K562 (cell line): ENCODE measurements at regions not wholly inside any gene's neighbourhood (a gene's known extent, or its start where the extent isn't known, plus 50 kb on each side); places are given as distances from the start of the nearest gene placed in this dataset.

Source experiments
- ATAC-seq: fragments of 200-7000 bp; cut with Tn5 transposase; 3 replicates; pipeline ENCODE4 v1.9.1; 2020; ENCODE audit warnings: moderate library complexity
- BruUV-seq: library from RNA; stranded (reverse); fragments of 400-500 nt; replicated peaks from 2 replicates; lab custom pipeline; 2021; lab: Mats Ljungman, UMichigan
- CTCF ChIA-PET: fragments of 300-600 bp; formaldehyde crosslinking; extraction: SDS; loops from one replicate; lab custom pipeline; 2021; ENCODE audit warnings: low intra/inter-chr PET ratio; lab: Yijun Ruan, JAX
- POLR2A ChIA-PET: fragments of 300-600, 350-650 bp; sonication (Branson Sonifier 250); formaldehyde crosslinking; extraction: SDS; loops from one replicate; lab custom pipeline; 2021; ENCODE audit warnings: antibody characterized with exemption, inconsistent platforms; lab: Yijun Ruan, JAX
- DNase-seq, 4 experiments: peaks; one replicate each; pipeline versions ENCODE4 v3.0.0 to v3.0.0-alpha.2; 2011 to 2018; ENCODE audit warnings: low spot score in 3 of 4, mixed read lengths in 3 of 4; ENCODE audit errors: extremely low read depth in 1 of 4
- FAIRE-seq: peaks from 2 replicates; lab custom pipeline; 2011; peaks lifted over from hg19 to GRCh38; lab: Jason Lieb, UNC
- H2AFZ ChIP-seq: 2 replicates; pipeline ENCODE4 v1.6.0; 2011; ENCODE audit warnings: low read depth, low read length, control low read depth, inconsistent platforms
- H3K27ac ChIP-seq: fragments of 200-600 bp; 3 replicates; pipeline ENCODE4 v1.8.0; 2011; ENCODE audit warnings: low read depth, mild to moderate bottlenecking, control low read depth, inconsistent platforms, low read length, moderate library complexity, mixed read lengths; ENCODE audit errors: extremely low read depth
- H3K27me3 ChIP-seq, 2 experiments: fragments of 300-600 bp in 1 of 2; 2 replicates in 1 of 2; 3 replicates in 1 of 2; pipeline versions ENCODE4 v1.6.0 to v1.8.0; 2011; ENCODE audit warnings: inconsistent platforms in 2 of 2, low read length in 2 of 2, mild to moderate bottlenecking in 1 of 2, mixed read lengths in 1 of 2, moderate library complexity in 1 of 2; ENCODE audit not compliant: control insufficient read depth in 2 of 2, insufficient read depth in 2 of 2
- H3K36me3 ChIP-seq: fragments of 300-600 bp; 3 replicates; pipeline ENCODE4 v1.8.0; 2011; ENCODE audit warnings: mild to moderate bottlenecking, low read length, inconsistent platforms; ENCODE audit not compliant: control insufficient read depth, insufficient read depth
- H3K4me1 ChIP-seq, 2 experiments: fragments of 200-600 bp in 1 of 2; replicated peaks in 1 of 2; 2 replicates in 1 of 2; 3 replicates in 1 of 2; pipeline versions ENCODE4 v1.5.1 to v1.8.0; 2011; ENCODE audit warnings: inconsistent platforms in 2 of 2, low read length in 2 of 2, mild to moderate bottlenecking in 1 of 2, mixed read lengths in 1 of 2, moderate library complexity in 1 of 2; ENCODE audit not compliant: control insufficient read depth in 2 of 2, insufficient read depth in 2 of 2
- H3K4me2 ChIP-seq: 2 replicates; pipeline ENCODE4 v1.6.1; 2011; ENCODE audit warnings: low read length, control low read depth, inconsistent platforms, mixed read lengths; ENCODE audit not compliant: insufficient read depth
- H3K4me3 ChIP-seq: fragments of 200-600 bp; sonication (generic), shearing (Covaris generic); 2 replicates; pipeline ENCODE4 v1.5.1; 2016; ENCODE audit warnings: control low read depth, inconsistent platforms
- H3K79me2 ChIP-seq: fragments of 200-600 bp; 3 replicates; pipeline ENCODE4 v1.8.0; 2011; ENCODE audit warnings: low read length, inconsistent platforms; ENCODE audit not compliant: control insufficient read depth, insufficient read depth
- H3K9ac ChIP-seq, 2 experiments: 2 replicates each; pipeline versions ENCODE4 v1.6.0 to v1.6.1; 2011; ENCODE audit warnings: low read depth in 2 of 2, low read length in 2 of 2, control low read depth in 1 of 2, inconsistent platforms in 1 of 2, mild to moderate bottlenecking in 1 of 2, mixed read lengths in 1 of 2; ENCODE audit not compliant: insufficient read depth in 1 of 2
- H3K9me1 ChIP-seq: one replicate; pipeline ENCODE4 v1.6.0; 2011; ENCODE audit warnings: inconsistent platforms, mild to moderate bottlenecking, low read length, moderate library complexity; ENCODE audit not compliant: control insufficient read depth, insufficient read depth
- H3K9me3 ChIP-seq: replicated peaks from 2 replicates; pipeline ENCODE4 v1.5.1; 2011; ENCODE audit warnings: low read depth, low read length, inconsistent platforms; ENCODE audit not compliant: control insufficient read depth, insufficient read depth
- H4K20me1 ChIP-seq: replicated peaks from 2 replicates; pipeline ENCODE4 v1.6.1; 2011; ENCODE audit warnings: low read length, inconsistent platforms, mixed read lengths; ENCODE audit not compliant: control insufficient read depth, insufficient read depth
- BCOR ChIP-seq: fragments of 450-650 bp; IDR thresholded peaks from 2 replicates; pipeline ENCODE4 v1.6.1; 2016
- FOXK1 ChIP-seq: sonication (generic); formaldehyde crosslinking; IDR thresholded peaks from 2 replicates; pipeline ENCODE4 v1.8.0; 2022; ENCODE audit warnings: missing genetic modification reagents, mild to moderate bottlenecking, borderline replicate concordance
- HDAC1 ChIP-seq, 2 experiments: fragments of 450-650 bp; IDR thresholded peaks; 2 replicates each; pipeline ENCODE4 v1.6.1; 2016 to 2017; ENCODE audit warnings: inconsistent platforms in 1 of 2, mild to moderate bottlenecking in 1 of 2, moderate library complexity in 1 of 2
- KAT2B ChIP-seq: IDR thresholded peaks from one replicate; pipeline ENCODE4 v1.6.1; 2012; ENCODE audit warnings: low read depth, mild to moderate bottlenecking, control low read depth, inconsistent platforms, low read length, moderate library complexity
- POLR2AphosphoS2 ChIP-seq: IDR thresholded peaks from 2 replicates; pipeline ENCODE4 v1.6.1; 2012; ENCODE audit warnings: low read length, improper control_type of control experiment
- POLR2H ChIP-seq: IDR thresholded peaks from 2 replicates; pipeline ENCODE4 v1.6.1; 2016; ENCODE audit warnings: missing genetic modification characterization, low read depth, mild to moderate bottlenecking, control low read depth, missing compliant biosample characterization, moderate library complexity
- SNRNP70 ChIP-seq: fragments of 200-400 bp; formaldehyde crosslinking; optimal IDR thresholded peaks from 2 replicates; pipeline ENCODE3; 2017; ENCODE audit warnings: low read depth, low read length
- ZBTB5 ChIP-seq: fragments of 450-650 bp; IDR thresholded peaks from 2 replicates; pipeline ENCODE4 v1.6.1; 2017; ENCODE audit warnings: antibody characterized with exemption
- ZNF24 ChIP-seq: fragments of 450-650 bp; IDR thresholded peaks from 2 replicates; pipeline ENCODE4 v1.6.1; 2016
- ZNF274 ChIP-seq: IDR thresholded peaks from 2 replicates; pipeline ENCODE4 v1.6.1; 2011; ENCODE audit warnings: low read depth, mild to moderate bottlenecking, low read length, moderate library complexity, borderline replicate concordance
- WGBS: fragments of 100-300 bp; shearing (Covaris generic); methylation state at CpG from one replicate; pipeline ENCODE4 v1.1.6; 2016; ENCODE audit warnings: low coverage, mixed read lengths; ENCODE audit not compliant: insufficient coverage; ENCODE audit errors: missing lambda C conversion rate; 5-methylcytosine and 5-hydroxymethylcytosine counted together
- in situ Hi-C: fragments of 300-500 bp; cut with MboI; formaldehyde crosslinking; loops from 4 replicates; pipeline ENCODE4 v1.15.0; 2018; ENCODE audit warnings: inconsistent platforms, mixed read lengths
- intact Hi-C: fragments of 100-400 bp; cut with micrococcal nuclease; formaldehyde crosslinking; loops from 2 replicates; pipeline ENCODE4 v1.14.2; 2022
- TF ChIP-seq, protein P1 (sequence below): fragments of 250-450 bp; sonication (Bioruptor Pico); IDR thresholded peaks from 2 replicates; pipeline ENCODE4 v1.5.0; 2022; ENCODE audit warnings: mild to moderate bottlenecking
- TF ChIP-seq, protein P2 (sequence below): fragments of 250-450 bp; sonication (Bioruptor Pico); IDR thresholded peaks from 2 replicates; pipeline ENCODE4 v1.5.1; 2021; ENCODE audit warnings: mild to moderate bottlenecking

GRCh38 chr9:87181670-87182069 is 234.4 kb upstream of the GAS1 start (continued):
- TF ChIP-seq, protein P1, sequence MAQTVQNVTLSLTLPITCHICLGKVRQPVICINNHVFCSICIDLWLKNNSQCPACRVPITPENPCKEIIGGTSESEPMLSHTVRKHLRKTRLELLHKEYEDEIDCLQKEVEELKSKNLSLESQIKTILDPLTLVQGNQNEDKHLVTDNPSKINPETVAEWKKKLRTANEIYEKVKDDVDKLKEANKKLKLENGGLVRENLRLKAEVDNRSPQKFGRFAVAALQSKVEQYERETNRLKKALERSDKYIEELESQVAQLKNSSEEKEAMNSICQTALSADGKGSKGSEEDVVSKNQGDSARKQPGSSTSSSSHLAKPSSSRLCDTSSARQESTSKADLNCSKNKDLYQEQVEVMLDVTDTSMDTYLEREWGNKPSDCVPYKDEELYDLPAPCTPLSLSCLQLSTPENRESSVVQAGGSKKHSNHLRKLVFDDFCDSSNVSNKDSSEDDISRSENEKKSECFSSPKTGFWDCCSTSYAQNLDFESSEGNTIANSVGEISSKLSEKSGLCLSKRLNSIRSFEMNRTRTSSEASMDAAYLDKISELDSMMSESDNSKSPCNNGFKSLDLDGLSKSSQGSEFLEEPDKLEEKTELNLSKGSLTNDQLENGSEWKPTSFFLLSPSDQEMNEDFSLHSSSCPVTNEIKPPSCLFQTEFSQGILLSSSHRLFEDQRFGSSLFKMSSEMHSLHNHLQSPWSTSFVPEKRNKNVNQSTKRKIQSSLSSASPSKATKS (CRISPR knock-in tag), result no peak
- TF ChIP-seq ZNF24 (no peak), FOXK1 (CRISPR knock-in tag) (no peak), POLR2AphosphoS2 (no peak)
- TF ChIP-seq, protein P2, sequence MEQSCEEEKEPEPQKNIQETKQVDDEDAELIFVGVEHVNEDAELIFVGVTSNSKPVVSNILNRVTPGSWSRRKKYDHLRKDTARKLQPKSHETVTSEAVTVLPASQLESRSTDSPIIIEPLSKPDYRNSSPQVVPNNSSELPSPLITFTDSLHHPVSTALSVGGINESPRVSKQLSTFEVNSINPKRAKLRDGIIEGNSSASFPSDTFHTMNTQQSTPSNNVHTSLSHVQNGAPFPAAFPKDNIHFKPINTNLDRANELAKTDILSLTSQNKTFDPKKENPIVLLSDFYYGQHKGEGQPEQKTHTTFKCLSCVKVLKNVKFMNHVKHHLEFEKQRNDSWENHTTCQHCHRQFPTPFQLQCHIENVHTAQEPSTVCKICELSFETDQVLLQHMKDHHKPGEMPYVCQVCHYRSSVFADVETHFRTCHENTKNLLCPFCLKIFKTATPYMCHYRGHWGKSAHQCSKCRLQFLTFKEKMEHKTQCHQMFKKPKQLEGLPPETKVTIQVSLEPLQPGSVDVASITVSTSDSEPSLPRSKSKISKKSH (CRISPR knock-in tag), result no peak

- H3K4me1 ChIP-seq, result no peaks in the 10 kb centered on the region
- H3K36me3 ChIP-seq, result no peaks in the 10 kb centered on the region
- BruUV-seq, result no TSS peak
- no peaks in the 10 kb centered on the region for H3K79me2 ChIP-seq
- H3K4me2 ChIP-seq, result no peak overlapping the region
- intact Hi-C loops, result no loop called here
- H3K9me3 ChIP-seq, result no peaks in the 10 kb centered on the region
- no peak overlapping the region for H3K27ac ChIP-seq
- FAIRE-seq (no peak), ATAC-seq (no peak), DNase-seq (no peak)
- in situ Hi-C loops, result no loop called here
- TF ChIP-seq SNRNP70, result no peak
- TF ChIP-seq BCOR, result no peak
- TF ChIP-seq ZNF274, result no peak
- TF ChIP-seq ZBTB5, result no peak
- TF ChIP-seq HDAC1 (IDR thresholded peaks at IDR 0.05), result no peak
- TF ChIP-seq KAT2B, result no peak
- no peak for TF ChIP-seq POLR2H (tag)
- 1% methylated on average over 6 of the region's 6 CpGs for WGBS
- no peak overlapping the region for H2AFZ ChIP-seq
- no peaks in the 10 kb centered on the region for H3K27me3 ChIP-seq
- ChIA-PET POLR2A (no interaction called here), CTCF (interaction anchor here (0.5 kb wide), 1 partner anchor 66 kb away, joined by 3 read pairs; no protein-coding TSS in a partner anchor)
- no peaks in the 10 kb centered on the region for H3K9me1 ChIP-seq
- H3K4me3 ChIP-seq, result no peak overlapping the region
- H3K9ac ChIP-seq, result no peak overlapping the region
- no peaks in the 10 kb centered on the region for H4K20me1 ChIP-seq
These were observed 237.8 kb upstream of the GAS1 start for GRCh38 chr9:87184956-87185642.
